ENCODE measurements at regions not wholly inside any gene's neighbourhood (a gene's known extent, or its start where the extent isn't known, plus 50 kb on each side); places are given as distances from the start of the nearest gene placed in this dataset.

DNA sequence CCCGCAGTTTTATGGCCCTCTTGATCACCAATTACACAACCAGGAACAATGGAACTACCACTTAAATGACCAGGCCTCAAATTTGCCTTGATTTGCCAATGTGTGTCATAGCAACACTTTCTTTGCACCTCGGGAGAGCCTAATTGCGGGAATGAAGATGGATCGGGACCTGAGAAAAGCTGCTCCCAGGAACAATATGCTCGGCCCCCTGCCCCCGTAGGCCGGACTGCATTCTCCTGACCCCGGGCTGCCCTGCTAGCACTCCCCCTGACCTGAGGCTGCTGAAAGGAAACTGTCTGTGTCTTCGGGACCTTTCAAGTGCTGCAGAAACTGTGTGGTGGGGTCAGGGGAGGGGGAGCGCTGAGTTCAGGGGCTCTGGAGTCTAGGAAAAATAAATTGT lies 294.3 kb upstream of the IRX1 start:
- H3K36me3 ChIP-seq (ENCODE audit: low read depth) = no peaks in the 10 kb centered on the region
- H3K9me3 ChIP-seq (ENCODE audit: severe bottlenecking) = no peaks in the 10 kb centered on the region
- DNase-seq (ENCODE audit: low spot score) = no peak
- H3K27me3 ChIP-seq (ENCODE audit: insufficient read depth, poor library complexity, severe bottlenecking) = no peaks in the 10 kb centered on the region
- no peak for ATAC-seq (ENCODE audit: low read depth)
- H3K4me3 ChIP-seq (ENCODE audit: severe bottlenecking) = no peak overlapping the region
- no peaks in the 10 kb centered on the region for H3K4me1 ChIP-seq (ENCODE audit: insufficient read depth, poor library complexity, severe bottlenecking)
- no peak overlapping the region for H3K27ac ChIP-seq (ENCODE audit: poor library complexity, severe bottlenecking)
- TF ChIP-seq, protein P1, sequence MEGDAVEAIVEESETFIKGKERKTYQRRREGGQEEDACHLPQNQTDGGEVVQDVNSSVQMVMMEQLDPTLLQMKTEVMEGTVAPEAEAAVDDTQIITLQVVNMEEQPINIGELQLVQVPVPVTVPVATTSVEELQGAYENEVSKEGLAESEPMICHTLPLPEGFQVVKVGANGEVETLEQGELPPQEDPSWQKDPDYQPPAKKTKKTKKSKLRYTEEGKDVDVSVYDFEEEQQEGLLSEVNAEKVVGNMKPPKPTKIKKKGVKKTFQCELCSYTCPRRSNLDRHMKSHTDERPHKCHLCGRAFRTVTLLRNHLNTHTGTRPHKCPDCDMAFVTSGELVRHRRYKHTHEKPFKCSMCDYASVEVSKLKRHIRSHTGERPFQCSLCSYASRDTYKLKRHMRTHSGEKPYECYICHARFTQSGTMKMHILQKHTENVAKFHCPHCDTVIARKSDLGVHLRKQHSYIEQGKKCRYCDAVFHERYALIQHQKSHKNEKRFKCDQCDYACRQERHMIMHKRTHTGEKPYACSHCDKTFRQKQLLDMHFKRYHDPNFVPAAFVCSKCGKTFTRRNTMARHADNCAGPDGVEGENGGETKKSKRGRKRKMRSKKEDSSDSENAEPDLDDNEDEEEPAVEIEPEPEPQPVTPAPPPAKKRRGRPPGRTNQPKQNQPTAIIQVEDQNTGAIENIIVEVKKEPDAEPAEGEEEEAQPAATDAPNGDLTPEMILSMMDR (IDR thresholded peaks at IDR 0.05; ENCODE audit: poor library complexity, severe bottlenecking) = no peak

DNA sequence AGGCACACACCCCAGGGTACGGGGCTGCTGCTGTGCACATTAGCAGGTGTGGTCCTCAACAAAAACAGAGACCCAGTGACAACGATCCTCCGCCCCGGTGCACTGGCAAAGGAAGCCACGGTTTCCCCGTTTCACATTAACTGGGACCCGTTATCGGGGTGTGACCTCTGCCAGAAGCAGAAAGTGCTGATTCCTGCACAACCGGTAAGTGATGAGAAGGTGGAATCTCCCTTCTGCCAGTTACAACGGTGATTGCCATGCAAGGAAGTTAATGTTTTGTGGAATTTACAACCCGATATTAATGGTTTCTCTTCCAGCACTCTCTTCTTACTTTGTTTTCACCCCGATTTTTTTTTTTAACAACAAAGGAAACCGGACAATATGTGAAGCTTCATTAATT lies 294.9 kb upstream of the IRX1 start:
- TF ChIP-seq, protein P1 (IDR thresholded peaks at IDR 0.05; ENCODE audit: poor library complexity, severe bottlenecking) = no peak
- ATAC-seq (ENCODE audit: low read depth) = no peak
- Histone ChIP-seq H3K4me1 (ENCODE audit: insufficient read depth, poor library complexity, severe bottlenecking) (no peaks in the 10 kb centered on the region), H3K36me3 (ENCODE audit: low read depth) (no peaks in the 10 kb centered on the region), H3K27me3 (ENCODE audit: insufficient read depth, poor library complexity, severe bottlenecking) (no peaks in the 10 kb centered on the region), H3K27ac (ENCODE audit: poor library complexity, severe bottlenecking) (no peak overlapping the region), H3K4me3 (ENCODE audit: severe bottlenecking) (no peak overlapping the region), H3K9me3 (ENCODE audit: severe bottlenecking) (no peaks in the 10 kb centered on the region)
- DNase-seq (ENCODE audit: low spot score) = no peak

- no peaks in the 10 kb centered on the region for H3K27me3 ChIP-seq (ENCODE audit: insufficient read depth, poor library complexity, severe bottlenecking)
- no peak for DNase-seq (ENCODE audit: low spot score)
- no peaks in the 10 kb centered on the region for H3K9me3 ChIP-seq (ENCODE audit: severe bottlenecking)
- no peak overlapping the region for H3K27ac ChIP-seq (ENCODE audit: poor library complexity, severe bottlenecking)
- no peaks in the 10 kb centered on the region for H3K36me3 ChIP-seq (ENCODE audit: low read depth)
- no peaks in the 10 kb centered on the region for H3K4me1 ChIP-seq (ENCODE audit: insufficient read depth, poor library complexity, severe bottlenecking)
- TF ChIP-seq, protein P1 (IDR thresholded peaks at IDR 0.05; ENCODE audit: poor library complexity, severe bottlenecking) = no peak
- ATAC-seq (ENCODE audit: low read depth) = no peak
- no peak overlapping the region for H3K4me3 ChIP-seq (ENCODE audit: severe bottlenecking)
These were observed 296.2 kb upstream of the IRX1 start for GRCh38 chr5:3299441-3299840.

GRCh38 chr5:3297853-3298252 lies 297.8 kb upstream of the IRX1 start:
- Histone ChIP-seq H3K27me3 (ENCODE audit: insufficient read depth, poor library complexity, severe bottlenecking) (no peaks in the 10 kb centered on the region), H3K4me1 (ENCODE audit: insufficient read depth, poor library complexity, severe bottlenecking) (no peaks in the 10 kb centered on the region), H3K27ac (ENCODE audit: poor library complexity, severe bottlenecking) (no peak overlapping the region), H3K9me3 (ENCODE audit: severe bottlenecking) (no peaks in the 10 kb centered on the region), H3K36me3 (ENCODE audit: low read depth) (no peaks in the 10 kb centered on the region), H3K4me3 (ENCODE audit: severe bottlenecking) (no peak overlapping the region)
- TF ChIP-seq, protein P1 (IDR thresholded peaks at IDR 0.05; ENCODE audit: poor library complexity, severe bottlenecking) = no peak
- ATAC-seq (ENCODE audit: low read depth) (no peak), DNase-seq (ENCODE audit: low spot score) (no peak)

DNA sequence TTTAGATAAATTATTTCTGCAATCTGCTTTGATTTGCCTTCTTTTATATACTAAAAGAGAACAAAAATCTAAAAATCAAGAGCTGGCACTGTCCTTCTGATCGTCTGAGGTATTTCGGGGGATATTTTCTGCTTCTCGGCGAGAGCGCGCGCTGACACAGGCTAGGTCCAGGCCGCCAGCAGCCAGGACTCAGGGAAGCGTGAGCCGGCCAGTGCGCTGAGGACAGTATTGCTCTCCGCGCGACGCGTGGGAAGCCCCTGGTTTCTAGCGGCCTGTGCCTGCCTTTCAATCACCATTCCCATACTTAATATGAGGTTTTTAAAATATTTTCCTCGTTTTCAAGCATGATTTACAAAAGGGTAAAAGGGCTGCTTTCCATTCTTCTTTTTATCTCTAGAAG lies 307.3 kb upstream of the IRX1 start:
- ATAC-seq (ENCODE audit: low read depth) (no peak), DNase-seq (ENCODE audit: low spot score) (no peak)
- Histone ChIP-seq H3K4me3 (ENCODE audit: severe bottlenecking) (no peak overlapping the region), H3K4me1 (ENCODE audit: insufficient read depth, poor library complexity, severe bottlenecking) (no peaks in the 10 kb centered on the region), H3K9me3 (ENCODE audit: severe bottlenecking) (no peaks in the 10 kb centered on the region), H3K27ac (ENCODE audit: poor library complexity, severe bottlenecking) (no peak overlapping the region), H3K27me3 (ENCODE audit: insufficient read depth, poor library complexity, severe bottlenecking) (no peaks in the 10 kb centered on the region), H3K36me3 (ENCODE audit: low read depth) (no peaks in the 10 kb centered on the region)
- TF ChIP-seq, protein P1 (IDR thresholded peaks at IDR 0.05; ENCODE audit: poor library complexity, severe bottlenecking) = no peak

Data from RWPE2 (cell line).